GM13977 (cell line): ENCODE measurements at regions not wholly inside any gene's neighbourhood (a gene's known extent, or its start where the extent isn't known, plus 50 kb on each side); places are given as distances from the start of the nearest gene placed in this dataset.

Experiments
- DNase-seq: peaks from one replicate; pipeline ENCODE4 v3.0.0; 2012; ENCODE audit warnings: low spot score
- in situ Hi-C: fragments of 300-500 bp; cut with MboI; formaldehyde crosslinking; loops from one replicate; pipeline ENCODE4 v1.12.0; 2022; ENCODE audit warnings: low sequenced_read_pairs, low pct_unique_long_range_greater_than_20kb, mixed read lengths, inconsistent platforms; ENCODE audit not compliant: unreplicated experiment
- TF ChIP-seq, protein P1 (sequence below): IDR thresholded peaks from 2 replicates; pipeline ENCODE4 v1.5.1; 2012; ENCODE audit warnings: mild to moderate bottlenecking, control low read depth; ENCODE audit not compliant: insufficient read depth; ENCODE audit errors: extremely low read depth, missing control alignments

DNA sequence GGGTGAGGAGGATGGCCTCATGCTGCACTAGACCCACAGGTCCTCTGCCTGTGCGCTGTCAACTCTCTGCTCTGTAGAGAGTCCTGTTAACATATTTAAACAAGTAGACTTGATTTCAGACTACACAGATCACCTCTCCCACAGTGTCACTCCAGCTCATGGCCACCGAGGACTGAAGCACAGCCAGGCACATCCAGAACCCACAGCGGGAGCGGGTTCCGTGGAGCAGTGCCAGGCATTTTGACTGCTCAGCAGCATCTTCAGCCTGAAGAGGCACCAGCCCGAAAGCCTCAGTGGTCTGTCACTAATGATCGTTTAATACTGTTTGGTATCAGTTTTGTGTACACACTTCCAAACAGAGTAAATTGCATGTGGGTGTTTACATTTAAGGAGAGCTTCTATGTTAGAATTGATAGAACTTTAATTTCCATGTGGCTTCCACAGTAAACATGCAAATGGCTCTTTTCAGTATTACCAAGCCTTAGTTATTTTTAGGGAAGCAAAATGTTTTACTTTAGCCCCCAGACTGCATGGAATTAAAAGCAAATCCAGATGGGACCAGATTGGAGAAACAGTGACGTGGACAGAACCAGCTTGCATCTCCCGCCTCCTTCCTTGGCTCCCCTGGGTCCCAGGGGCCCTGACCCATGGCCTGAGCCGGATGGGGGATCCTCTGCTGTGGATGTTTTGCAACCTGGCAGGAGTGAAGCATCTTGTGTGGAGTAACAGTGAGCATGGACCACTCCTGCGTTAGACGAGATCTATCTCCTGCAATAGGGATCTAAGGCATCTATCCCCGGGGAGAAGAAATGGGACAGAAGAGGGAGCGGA lies 196.7 kb upstream of the CDH4 start:
- no peak for DNase-seq
- TF ChIP-seq, protein P1, sequence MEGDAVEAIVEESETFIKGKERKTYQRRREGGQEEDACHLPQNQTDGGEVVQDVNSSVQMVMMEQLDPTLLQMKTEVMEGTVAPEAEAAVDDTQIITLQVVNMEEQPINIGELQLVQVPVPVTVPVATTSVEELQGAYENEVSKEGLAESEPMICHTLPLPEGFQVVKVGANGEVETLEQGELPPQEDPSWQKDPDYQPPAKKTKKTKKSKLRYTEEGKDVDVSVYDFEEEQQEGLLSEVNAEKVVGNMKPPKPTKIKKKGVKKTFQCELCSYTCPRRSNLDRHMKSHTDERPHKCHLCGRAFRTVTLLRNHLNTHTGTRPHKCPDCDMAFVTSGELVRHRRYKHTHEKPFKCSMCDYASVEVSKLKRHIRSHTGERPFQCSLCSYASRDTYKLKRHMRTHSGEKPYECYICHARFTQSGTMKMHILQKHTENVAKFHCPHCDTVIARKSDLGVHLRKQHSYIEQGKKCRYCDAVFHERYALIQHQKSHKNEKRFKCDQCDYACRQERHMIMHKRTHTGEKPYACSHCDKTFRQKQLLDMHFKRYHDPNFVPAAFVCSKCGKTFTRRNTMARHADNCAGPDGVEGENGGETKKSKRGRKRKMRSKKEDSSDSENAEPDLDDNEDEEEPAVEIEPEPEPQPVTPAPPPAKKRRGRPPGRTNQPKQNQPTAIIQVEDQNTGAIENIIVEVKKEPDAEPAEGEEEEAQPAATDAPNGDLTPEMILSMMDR: no peak
- in situ Hi-C loops: no loop called here

DNA sequence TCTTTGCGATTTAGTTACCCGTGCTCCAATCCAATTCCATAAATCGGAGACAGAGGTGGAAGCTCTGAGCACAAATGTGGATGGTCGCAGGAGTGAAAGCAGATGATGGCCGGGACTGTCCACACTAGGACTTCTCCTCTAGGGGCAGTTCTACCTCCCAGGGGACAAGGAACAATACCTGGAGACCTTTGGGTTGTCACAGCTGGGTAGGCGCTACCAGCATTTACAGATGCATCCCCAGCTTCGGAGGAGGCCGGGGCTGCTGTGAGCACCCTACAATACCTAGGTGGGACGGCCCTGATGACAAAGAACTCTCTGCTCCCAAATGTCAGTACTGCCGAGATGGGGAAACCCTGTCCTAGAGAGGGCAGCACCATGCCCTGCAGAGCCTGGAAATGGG lies 195.9 kb upstream of the CDH4 start:
- no peak for DNase-seq
- TF ChIP-seq, protein P1: no peak
- in situ Hi-C loops: no loop called here

DNA sequence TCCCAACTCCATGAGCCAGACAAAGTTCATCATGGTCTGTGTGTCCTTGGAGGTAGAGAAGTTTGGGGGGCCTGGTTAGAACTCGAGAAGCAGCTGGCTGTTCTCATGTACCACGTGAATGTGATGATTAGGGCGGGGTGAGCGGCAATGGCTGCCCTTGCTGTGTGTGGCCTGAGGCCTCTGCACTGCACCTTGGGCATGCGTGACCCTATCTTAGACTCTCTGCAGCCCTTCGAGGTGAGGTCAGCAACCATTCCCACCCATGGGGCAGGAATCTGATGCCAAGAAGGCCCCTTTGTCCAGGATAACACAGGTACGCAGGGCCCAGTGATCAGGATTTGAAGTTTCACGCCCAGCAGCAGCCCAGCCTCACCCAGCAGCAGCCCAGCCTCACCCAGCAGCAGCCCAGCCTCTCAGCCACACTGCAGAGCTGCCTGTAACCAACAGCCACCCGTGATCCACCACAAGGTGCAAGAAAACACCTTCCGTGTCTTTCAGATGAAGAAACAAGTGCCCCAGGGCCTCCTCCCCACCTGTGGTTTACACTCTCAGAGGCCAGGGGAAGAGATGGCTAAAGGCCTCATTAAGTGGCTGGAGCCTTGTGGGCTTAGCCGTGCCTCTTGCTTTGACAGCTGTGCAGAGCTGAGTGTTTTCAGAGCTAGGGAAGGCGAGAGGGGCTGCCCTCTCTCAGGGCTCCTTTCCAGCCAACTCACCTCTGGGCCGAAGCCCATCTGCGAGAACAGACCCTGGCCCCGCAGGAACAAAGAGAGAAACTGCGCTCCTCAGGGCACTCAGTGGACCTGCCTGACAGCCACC lies 195.2 kb upstream of the CDH4 start:
- in situ Hi-C loops: no loop called here
- no peak for DNase-seq
- TF ChIP-seq, protein P1: no peak

DNA sequence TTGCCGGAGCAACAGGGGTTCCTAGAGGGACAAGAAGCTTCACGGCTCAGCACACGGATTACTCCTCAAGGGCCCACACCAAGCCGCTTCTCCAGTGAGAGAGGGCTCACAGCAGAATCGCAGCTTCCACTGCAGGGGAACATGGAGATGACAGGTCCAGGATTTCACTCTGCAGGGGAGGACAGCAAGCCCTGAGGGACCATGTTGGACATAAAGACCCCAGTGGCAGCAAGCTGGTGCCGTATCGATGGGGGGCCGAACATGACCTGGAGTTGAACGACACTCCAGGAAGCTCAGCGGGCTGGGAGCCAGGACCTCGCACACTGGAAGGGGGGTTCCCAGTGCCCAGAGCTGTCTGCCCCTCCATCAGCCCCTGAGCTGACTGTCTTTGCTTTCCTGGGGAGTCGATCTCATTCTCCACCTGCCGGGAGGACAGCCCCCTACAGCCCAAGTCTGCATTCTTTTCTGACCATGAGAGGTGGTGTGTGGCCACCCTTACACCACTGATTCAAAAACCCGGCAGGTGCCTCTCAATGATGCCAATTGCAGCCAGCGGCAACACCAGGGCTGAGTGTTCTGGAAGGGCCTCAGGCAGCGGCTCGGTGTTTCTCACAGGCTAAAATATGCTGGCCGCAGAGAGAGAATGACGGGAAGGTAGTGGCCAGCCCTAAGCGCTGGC lies 194.5 kb upstream of the CDH4 start:
- in situ Hi-C loops: no loop called here
- no peak for DNase-seq

GRCh38 chr20:61061981-61062380 lies 190.1 kb upstream of the CDH4 start:
- TF ChIP-seq, protein P1: no peak
- DNase-seq: no peak
- in situ Hi-C loops: no loop called here

More for the DNA sequence above, 194.5 kb upstream of the CDH4 start:
- TF ChIP-seq, protein P1: no peak

DNA sequence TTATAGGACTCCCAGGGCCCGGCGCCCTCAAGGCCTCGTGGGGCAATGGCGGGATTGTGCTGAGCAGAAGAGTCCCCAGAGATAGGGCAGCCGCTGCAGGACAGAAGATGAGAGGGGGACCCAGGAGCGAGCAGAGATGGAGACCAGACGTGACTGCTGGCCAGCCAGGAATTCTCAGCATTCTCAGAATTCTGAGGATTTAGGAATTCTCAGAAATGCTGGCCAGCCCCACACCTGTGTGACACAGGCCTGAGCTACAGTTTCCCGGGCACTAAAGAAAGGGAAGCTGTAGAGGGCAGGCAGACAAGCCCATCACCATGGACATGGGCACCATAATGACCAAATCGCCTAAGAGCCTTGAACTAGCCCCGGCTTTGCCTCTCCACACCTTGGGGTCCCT lies 186.2 kb upstream of the CDH4 start:
- in situ Hi-C loops: no loop called here
- TF ChIP-seq, protein P1: no peak
- DNase-seq: no peak
